CD4-positive, alpha-beta T cell treated with Interleukin-21 for 1 hour (primary cell): ENCODE measurements at regions not wholly inside any gene's neighbourhood (a gene's known extent, or its start where the extent isn't known, plus 50 kb on each side); places are given as distances from the start of the nearest gene placed in this dataset.
"Not testable (repeated sequence)": the region's sequence is repeated elsewhere in the genome, so short reads cannot be mapped to it uniquely, and the experiment has no call there.

Experiments used
- DNase-seq: peaks from one replicate; pipeline ENCODE4 v3.0.0-alpha.2; 2020

DNA sequence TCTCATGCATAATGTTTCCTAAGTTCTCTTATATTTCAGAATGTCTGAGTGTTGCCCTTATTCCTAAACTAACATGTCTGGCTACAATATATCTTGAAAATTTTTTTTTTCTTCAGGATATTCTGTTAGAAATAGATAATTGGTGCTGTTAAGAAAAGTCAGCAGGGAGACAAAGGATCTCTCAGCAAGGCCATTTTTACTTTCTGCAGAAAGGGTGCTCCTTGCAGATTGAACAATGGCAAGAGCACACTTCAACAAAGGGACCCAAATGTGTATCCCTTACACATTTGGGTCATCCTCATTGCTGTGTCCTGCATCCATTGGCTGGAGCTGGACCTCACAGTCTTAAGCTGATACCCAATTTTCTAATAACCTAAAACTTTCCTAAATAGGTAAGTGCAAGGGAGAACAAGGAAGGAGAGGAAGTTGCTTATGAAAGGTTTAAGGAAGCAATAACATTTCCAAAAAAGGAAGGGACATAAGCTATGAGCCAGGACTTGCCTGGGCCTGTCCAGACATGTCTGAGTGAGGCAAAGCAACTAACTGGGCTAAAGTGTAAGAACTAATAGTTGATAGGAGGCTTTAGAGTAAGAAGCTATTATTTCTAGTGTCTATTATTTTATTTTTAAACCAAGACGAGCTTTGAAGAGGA, 429.6 kb downstream of the BCKDHB start:
- DNase-seq, result no peak

DNA sequence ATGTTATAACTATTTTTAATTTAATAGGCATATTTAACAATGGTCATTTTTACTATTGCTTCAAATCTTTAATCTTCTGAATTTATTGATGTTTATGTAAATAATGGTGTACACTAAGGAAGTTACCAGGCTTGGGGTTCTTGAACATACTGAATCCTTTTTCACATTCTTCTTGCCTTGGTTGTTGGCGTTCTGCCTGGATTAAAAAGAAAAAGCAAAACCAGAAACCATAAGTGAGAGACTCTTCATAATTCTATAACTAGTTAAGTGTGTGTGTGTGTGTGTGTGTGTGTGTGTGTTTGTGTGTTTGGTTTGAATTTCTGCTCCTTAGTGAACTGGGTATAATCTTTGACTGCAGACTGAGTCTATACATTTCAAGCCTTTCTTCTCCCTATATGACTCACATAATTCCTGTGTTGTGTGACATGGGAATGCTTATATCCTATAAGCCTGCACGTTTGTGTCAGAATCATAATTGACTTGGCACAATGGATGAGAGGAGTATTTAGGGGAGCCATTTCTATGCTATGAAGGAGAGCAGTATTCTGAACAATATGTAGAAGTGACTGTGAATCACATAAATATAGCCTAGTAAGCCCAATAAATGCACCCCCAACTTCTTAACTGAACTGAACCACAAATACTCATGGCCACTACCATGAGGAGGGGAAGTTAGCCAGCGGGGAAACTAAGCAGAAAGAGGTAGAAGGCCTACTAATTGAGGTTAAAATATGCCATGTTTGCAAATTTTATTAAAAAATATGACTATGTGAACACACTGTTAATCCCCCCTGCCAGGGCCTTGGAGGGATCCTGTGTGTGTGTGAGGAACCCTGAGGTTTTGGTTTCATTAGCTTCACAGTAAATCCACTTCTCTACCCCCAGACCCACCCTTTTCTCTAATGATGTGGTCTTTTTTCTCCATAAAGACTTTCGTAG, 425.5 kb downstream of the BCKDHB start:
- DNase-seq, result no peak

DNA sequence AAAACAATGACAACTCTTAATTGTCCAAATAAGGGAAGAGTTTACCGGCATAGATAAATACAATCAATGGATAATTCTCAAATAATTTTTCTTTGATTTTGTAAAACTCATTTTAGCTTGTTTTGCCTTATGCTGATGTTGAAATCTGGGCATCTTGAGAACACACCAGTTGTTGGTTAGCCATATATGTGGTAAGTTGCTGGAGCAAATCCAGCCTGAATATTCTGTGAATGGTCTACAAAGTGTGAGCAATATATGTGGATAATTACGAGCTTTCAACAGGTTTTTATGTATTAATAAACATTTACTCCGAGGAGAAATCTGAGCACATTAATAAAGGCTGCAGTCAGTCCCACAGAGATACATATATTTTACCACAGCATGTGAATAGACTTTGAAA, 423.6 kb downstream of the BCKDHB start:
- DNase-seq, result no peak

DNA sequence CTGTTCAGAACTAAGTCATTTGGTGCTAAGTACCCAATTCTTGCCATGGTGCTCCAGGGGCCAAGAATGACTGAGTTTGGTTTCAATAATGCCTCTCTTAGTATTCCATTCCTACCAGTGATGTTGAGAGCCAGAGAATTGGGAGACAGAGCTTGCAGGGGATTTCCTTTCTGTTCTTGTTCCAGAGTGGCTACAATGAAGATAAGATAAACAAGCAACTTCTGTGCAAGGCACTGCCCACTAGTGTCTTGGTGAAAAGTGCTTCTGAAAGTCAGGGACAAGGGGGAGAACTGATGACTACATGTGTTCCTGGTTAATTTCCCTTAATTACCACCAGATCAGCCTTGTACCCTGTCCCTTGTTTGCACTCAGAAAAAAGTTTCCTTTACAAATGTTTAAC, 421.6 kb downstream of the BCKDHB start:
- no peak for DNase-seq

DNA sequence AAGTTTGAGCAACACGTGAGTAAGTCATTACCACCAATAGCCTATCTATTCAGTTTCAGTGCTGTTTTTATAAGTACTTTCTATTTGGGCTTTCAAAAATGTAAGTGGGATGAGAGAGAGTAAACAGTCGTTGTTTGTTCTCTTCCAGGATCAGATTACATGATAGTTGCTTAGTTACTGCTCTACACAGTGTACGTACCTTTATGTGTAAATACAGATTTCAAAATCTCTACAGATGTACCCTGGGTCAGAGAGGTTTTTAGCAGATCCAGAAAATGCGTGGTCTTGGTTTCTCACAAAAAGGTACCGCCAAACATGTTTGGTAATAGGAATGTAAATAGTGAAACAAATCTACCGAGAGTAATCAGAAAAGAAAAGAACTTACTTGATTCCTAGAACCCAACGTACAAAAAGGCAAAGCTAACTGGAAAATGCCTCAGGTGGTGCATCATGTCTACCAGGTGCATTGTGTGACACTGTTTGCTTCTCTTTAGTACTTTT, 421.1 kb downstream of the BCKDHB start:
- no peak for DNase-seq

DNA sequence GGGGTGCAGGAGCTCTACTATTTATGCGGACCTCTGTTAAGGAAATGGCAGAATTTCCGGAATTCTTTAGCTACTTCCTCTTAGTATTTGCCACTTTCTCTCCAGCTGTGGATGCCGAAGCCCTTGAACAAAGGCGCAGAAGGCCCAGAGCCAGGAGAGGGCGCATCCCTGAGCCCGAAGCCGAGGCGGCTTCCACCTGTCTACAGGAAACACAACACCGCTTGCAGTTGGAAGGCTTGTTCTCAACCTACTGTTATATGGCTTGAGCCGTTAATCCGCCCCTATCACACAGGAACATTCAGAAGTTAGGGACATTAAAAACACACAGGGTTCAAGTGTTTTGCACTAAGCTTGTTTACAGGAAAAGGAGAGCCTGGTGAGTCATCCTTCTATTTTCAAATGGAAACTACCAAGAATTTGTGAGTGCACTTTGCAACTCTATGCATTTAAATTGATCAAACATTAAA, 417.1 kb downstream of the BCKDHB start:
- no peak for DNase-seq

DNA sequence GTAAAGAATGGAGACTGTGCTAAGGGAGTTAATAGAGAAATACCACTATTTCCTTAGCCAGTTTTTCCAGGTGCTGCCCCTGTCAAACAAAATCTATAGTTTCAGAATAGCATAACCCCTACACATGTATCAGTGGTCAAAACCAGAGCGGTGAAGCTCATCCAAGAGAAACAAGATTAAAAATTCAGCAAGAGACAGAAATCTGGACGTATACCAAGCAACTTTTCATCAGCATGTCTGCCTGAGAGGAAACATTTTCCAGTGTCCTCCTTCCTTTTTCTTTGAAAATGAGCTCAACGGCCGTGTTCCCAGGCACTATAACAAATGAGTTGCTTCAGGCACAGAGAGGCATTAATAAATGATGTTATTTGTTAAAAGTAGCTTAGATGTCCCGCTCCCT, 416.5 kb downstream of the BCKDHB start:
- DNase-seq, result no peak

DNA sequence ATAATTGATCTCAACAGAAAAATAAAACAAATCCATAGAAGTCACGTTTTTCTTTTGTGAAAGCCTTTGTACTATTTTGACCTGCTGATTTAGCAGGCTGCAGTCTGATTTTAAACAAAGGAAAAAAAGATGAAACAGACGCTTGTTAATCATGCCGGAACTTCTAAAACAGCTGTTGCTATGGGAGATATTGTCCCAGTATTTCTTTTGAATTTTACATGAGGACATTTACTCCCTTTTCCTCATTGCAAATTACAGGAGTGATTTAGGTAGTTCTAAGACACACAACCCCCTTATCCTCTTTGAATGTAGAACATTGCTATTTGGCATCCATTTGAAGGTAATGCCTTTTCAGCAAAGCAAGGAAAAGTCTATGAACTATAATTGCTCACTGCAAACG, 416.1 kb downstream of the BCKDHB start:
- no peak for DNase-seq

DNA sequence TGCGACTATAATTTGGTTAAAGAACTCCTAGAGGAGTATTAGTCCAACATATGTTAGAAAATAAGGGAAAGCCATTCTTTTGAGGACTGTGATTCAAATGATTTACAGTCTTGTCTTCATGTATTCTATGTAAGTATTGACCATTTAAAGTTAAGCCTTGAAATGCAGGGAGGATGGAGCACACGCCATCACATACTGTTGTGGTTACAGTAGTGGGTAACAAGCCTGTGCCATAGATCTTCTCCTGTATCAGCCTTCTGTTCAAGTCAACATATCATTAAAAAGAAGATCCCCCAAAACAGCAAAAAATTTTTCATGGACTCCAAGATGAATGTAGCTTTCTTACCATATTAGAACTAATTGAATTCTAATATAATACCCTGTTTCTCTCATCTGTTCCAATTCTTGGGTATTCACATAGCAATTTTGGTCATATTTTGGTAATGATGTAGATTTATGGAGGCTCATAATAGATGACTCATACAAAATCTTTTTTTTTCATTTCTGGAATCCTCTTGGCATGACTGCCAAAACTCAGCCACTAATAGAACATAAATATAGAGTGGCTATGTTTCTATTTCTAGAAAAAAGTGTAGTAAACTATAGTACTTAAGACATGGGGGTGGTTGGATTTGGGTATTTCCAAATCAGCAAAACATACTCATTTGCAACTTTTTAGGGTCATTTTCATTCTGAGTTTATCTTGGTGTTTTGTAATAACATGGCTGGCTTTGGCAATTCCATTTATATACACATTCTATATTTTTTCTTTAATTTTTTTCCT, 413.5 kb downstream of the BCKDHB start:
- no peak for DNase-seq

DNA sequence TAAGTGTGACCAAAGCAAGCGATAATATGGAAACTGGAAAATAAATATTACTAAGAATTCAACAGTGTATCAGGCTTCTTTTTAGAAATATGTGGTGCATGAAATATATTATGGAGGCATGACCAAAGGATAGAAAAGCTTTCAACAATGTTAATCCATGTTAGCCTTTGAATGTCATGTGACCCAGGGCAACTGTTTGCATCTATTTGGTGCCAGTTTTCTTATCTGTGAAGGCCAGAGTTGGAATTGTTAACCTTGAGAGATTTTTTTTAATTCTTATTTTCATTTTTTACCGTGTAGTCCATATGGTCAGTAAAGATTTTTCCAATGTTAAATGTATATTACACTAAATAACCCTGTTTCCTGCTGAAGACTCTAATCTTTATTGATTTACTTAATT, 411.1 kb downstream of the BCKDHB start:
- DNase-seq, result no peak

DNA sequence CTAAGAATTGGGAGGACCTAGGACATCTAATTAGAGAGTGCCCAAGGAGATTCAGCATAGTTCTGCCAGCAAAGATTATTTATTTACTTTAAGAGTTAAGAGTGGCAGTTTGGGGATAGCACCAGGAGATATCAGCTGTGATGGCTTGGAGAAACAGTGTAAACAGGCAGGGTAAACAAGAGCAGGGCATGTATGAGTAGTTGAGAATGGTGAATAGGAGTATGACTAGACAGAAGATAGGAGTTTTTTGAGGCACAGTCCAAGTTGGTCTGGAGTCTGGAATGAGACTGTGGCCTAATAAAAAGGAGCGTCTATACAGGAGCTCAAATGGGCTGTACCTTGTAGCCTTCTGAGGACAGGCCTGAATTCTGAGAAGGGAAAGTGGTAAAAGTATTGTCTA, 404.1 kb downstream of the BCKDHB start:
- not testable (repeated sequence) for DNase-seq

DNA sequence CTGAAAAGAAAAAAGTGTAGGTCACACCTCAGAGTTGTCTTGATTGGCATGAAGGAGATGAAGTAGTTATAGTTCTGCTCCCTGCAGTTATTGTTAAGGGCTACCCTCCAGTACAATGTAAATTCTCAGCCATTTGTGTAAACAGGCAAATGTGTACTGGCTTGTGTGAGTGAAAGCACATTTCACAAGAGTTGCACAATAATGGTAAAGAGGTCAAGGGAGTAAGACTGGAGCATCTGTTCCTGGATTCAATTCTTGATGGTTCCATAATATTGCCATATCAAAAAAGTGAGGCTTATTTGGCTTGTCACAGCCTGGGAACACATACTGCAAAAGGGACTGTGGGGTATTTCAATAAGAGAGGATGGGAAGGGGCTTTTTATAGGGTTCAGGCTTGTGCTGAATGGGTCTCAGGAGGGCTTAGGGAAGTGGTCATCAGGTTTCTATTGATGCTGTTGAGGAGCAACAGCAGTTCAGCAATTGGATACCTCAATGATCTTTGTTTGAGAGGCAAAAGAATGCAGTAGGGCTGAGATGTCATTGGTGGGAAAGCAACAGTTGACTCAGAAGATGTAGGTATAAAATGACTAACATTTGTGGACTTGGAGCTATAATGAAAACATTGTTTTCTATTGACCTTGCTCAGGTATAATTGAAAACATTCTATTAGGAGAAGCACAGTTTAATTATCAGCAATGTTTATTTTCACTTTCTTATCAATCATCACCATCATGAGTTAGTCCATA, 402.6 kb downstream of the BCKDHB start:
- no peak for DNase-seq

DNA sequence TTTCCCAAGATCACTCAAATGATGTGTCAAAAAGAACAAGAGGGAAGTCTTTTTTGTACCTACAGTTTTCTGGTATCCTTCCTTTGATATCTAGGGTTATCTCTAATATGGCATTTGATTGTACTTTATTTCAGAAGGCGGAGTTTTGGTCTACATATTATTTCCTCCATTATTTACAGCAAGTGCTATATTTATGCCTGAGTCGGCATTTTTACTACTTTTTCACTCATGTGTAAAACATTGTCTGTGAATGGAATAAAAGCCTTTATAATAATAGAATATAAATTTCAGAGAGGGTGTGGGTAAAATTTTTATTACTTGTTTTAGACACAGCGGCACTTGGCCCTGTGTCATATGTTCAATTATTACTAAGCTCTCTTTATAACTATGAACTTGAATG, 398.4 kb downstream of the BCKDHB start:
- DNase-seq, result no peak

DNA sequence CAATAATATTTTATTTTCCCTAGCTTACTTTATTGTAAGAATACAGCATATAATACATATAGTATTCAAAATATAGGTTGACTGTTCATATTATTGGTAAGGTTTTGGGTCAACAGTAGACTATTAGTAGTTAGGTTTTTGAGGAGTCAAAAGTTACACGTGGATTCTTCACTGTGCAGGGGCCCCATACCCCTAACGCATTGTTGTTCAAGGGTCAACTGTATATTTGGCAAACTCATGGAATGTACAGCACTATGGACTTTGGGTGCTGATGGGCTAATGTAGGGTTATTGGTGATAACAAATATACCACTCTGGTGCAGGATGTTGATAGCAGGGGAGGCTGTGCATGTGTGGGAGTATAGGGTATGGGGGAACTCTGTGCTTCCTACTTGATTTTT, 397.2 kb downstream of the BCKDHB start:
- DNase-seq, result no peak

DNA sequence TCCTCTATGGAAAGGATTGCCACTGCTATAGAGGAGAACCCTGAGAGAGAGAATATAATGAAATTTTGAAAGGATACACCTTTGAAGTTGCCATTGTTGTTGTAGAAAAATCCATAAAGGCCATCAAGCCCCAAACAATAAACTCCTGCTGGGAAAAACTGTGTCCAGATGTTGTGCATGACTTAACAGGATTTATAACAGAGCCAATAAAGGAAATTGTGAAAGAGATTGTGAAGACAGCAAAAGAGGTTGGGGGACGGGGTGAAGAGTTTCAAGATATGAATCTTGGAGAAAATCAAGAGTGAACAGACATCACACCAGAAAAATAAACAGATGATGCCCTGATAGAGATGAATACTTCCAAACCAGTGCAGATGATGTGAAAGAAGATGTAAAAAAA, 396.4 kb downstream of the BCKDHB start:
- DNase-seq, result no peak

DNA sequence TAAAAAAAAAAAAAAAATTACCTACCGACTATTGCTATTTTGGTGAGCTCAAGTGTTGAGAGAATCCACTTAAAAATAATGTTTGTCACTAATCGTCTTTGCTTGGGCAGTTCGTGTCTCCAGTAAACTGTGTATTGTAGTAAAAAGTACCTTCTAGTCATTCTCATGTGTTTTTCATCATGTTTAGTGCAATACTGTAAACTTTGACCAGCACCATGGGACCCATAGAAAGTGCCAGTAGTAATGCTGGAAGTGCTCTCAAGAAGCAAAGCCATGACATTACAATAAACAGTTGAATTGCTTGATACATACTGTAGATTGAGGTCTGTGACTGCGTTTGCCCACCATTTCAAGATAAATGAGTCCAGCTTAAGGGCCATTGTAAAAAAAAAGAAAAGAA, 395.2 kb downstream of the BCKDHB start:
- DNase-seq, result no peak

DNA sequence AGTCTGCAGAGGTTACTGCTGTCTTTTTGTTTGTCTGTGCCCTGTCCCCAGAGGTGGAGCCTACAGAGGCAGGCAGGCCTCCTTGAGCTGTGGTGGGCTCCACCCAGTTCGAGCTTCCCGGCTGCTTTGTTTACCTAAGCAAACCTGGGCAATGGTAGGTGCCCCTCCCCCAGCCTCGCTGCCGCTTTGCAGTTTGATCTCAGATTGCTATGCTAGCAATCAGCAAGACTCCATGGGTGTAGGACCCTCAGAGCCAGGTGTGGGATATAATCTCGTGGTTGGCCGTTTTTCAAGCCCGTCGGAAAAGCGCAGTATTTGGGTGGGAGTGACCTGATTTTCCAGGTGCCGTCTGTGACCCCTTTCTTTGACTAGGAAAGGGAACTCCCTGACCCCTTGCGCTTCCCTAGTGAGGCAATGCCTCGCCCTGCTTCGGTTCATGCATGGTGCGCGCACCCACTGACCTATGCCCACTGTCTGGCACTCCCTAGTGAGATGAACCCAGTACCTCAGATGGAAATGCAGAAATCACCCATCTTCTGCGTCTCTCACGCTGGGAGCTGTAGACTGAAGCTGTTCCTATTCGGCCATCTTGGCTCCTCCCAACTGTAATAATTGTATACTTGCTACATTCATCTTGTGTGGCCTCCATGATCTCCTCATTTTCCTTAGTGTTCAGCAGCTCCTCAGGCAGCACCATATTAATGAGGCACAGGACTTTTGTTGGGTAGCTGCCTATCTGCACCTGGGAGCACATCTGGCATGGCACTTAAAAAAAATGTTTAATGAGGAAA, 391.4 kb downstream of the BCKDHB start:
- DNase-seq, result not testable (repeated sequence)

DNA sequence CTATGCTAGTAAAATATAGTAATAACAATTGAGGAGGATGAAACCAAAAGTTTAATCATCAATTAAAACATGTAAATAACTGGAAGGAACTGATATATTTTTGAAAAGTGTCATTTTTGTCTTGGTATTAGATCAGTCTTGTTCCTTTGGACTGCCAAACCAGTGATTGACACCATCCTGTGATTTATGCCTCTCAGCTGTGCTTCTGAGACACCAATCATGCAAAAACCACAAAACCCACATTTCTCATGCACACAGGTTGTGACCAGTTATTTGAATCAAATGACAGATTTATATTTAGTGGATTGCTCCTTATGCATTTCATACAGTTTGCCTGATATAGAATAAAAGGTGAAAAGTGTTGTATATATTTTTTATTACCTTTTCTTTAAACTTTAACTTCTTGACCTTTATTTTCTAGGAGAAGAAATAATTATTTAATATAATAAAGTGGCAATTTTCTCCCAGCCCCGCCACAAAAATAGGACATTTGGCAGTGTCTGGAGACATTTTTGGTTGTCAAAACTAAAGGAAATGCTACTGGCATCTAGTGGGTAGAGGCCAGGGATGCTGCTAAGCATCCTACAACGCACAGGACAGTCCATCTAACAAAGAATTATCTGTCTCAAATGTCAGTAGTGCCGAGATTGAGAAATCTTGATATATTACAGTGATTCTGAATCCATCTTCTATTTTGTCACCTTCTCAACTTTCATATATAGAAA, 383.6 kb downstream of the BCKDHB start:
- DNase-seq, result no peak

DNA sequence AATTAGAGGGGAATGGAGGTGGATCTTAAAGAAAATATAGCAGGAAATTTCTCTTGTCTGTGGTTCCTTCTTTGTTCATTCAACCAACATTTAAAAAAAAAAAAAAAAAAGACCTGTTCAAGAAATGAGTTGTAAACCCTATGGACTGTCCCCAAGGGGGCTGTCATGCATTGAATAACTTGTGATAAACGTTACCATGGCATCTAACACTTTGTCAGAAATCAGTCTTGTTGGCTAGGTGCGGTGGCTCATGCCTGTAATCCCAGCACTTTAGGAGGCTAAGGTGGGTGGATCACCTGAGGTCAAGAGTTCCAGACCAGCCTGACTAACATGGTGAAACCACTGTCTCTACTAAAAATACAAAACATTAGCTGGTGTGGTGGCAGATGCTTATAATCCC, 381.7 kb downstream of the BCKDHB start:
- DNase-seq, result no peak

DNA sequence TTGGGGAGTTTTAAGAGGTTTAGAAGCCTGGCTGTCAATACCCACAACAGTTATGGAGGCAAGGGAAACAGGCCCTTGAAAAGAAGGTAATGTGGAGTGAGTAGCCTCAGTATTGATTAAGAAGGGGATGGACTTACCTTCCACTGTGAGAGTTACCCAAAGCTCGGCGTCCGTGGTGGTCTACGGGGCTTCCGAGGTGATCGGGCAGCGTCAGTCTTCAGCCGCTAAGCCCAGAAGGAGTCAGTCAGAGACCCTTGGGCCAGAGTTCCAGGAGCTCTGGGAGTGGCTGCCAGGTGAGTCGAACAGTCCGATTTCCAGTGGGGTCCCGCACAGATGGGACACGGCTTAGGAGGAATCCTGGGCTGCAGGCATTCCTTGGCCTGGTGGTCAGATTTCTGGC, 379.0 kb downstream of the BCKDHB start:
- not testable (repeated sequence) for DNase-seq

DNA sequence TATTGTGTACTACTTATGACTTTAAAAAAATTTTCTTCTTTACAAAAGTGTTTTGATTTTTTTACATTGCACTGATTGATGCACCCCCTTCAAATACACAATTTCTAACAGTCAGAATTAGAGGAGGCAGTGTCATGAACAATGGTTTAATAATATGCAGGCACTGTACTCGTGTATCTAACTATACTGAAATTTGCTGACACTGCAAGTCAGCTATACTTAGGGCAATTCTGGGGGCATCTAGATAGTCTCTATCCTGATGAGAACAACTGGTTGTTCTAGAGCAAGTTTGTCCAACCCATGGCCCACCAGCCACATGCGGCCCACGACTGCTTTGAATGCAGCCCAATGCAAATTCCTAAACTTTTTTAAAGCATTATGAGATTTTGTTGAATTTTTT, 375.6 kb downstream of the BCKDHB start:
- no peak for DNase-seq
